Loucy (cell line): ENCODE measurements at regions not wholly inside any gene's neighbourhood (a gene's known extent, or its start where the extent isn't known, plus 50 kb on each side); places are given as distances from the start of the nearest gene placed in this dataset.

Experiments
- H2AFZ ChIP-seq: fragments of 200-600 bp; sonication (generic); 2 replicates; pipeline ENCODE4 v1.6.0; 2016; ENCODE audit warnings: antibody characterized with exemption, mild to moderate bottlenecking, low read length, moderate library complexity
- H3F3A ChIP-seq: fragments of 200-600 bp; 2 replicates; pipeline ENCODE4 v1.6.0; 2016; ENCODE audit warnings: antibody characterized with exemption, low read depth, mild to moderate bottlenecking
- H3K27me3 ChIP-seq: fragments of 200-600 bp; sonication (generic); 2 replicates; pipeline ENCODE4 v1.6.1; 2014; ENCODE audit warnings: low read length, mild to moderate bottlenecking; ENCODE audit not compliant: insufficient read depth, poor library complexity, severe bottlenecking
- H3K36me3 ChIP-seq: fragments of 200-600 bp; sonication (generic); 2 replicates; pipeline ENCODE4 v1.6.1; 2016; ENCODE audit warnings: low read length; ENCODE audit not compliant: insufficient read depth
- H3K4me1 ChIP-seq: fragments of 200-600 bp; sonication (generic); 2 replicates; pipeline ENCODE4 v1.5.1; 2014; ENCODE audit warnings: low read length, mild to moderate bottlenecking; ENCODE audit not compliant: insufficient read depth, poor library complexity, severe bottlenecking
- H3K4me2 ChIP-seq: fragments of 200-600 bp; sonication (generic); 2 replicates; pipeline ENCODE4 v1.6.0; 2014; ENCODE audit warnings: antibody characterized with exemption, low read length, low read depth, mild to moderate bottlenecking; ENCODE audit not compliant: poor library complexity, severe bottlenecking
- H3K4me3 ChIP-seq: fragments of 200-600 bp; sonication (generic); 2 replicates; pipeline ENCODE4 v1.5.1; 2014; ENCODE audit warnings: low read length, mild to moderate bottlenecking, mixed read lengths; ENCODE audit not compliant: poor library complexity, severe bottlenecking
- H3K79me2 ChIP-seq: fragments of 200-600 bp; sonication (generic); 2 replicates; pipeline ENCODE4 v1.6.1; 2014; ENCODE audit warnings: low read length; ENCODE audit not compliant: insufficient read depth
- H3K9ac ChIP-seq: fragments of 200-600 bp; sonication (generic); 2 replicates; pipeline ENCODE4 v1.6.0; 2014; ENCODE audit warnings: mild to moderate bottlenecking, low read depth, low read length, moderate library complexity; ENCODE audit not compliant: poor library complexity, severe bottlenecking
- H3K9me2 ChIP-seq: fragments of 200-600 bp; sonication (generic); replicated peaks from 2 replicates; pipeline ENCODE4 v1.6.1; 2016; ENCODE audit warnings: low read depth, low read length, mixed read lengths
- H3K9me3 ChIP-seq: fragments of 200-600 bp; sonication (generic); 2 replicates; pipeline ENCODE4 v1.6.1; 2014; ENCODE audit warnings: mild to moderate bottlenecking, antibody characterized with exemption, low read length, low read depth; ENCODE audit not compliant: insufficient read depth
- H4K20me1 ChIP-seq: fragments of 200-600 bp; sonication (generic); 2 replicates; pipeline ENCODE4 v1.6.0; 2014; ENCODE audit warnings: antibody characterized with exemption, low read length, mild to moderate bottlenecking; ENCODE audit not compliant: insufficient read depth, poor library complexity, severe bottlenecking
- CTCF ChIP-seq: fragments of 200-600 bp; sonication (generic); conservative IDR thresholded peaks from 2 replicates; pipeline ENCODE4 v1.5.1; 2014; ENCODE audit warnings: mild to moderate bottlenecking, antibody characterized with exemption, low read length
- EZH2phosphoT487 ChIP-seq: fragments of 200-600 bp; IDR thresholded peaks from 2 replicates; pipeline ENCODE4 v1.6.1; 2018; ENCODE audit warnings: antibody characterized with exemption, mild to moderate bottlenecking, moderate library complexity, borderline replicate concordance

GRCh38 chr11:116577956-116578355 is 194.8 kb downstream of the BUD13 start:
- no peaks in the 10 kb centered on the region for H3K79me2 ChIP-seq
- no peaks in the 10 kb centered on the region for H3K4me1 ChIP-seq
- no peaks in the 10 kb centered on the region for H3F3A ChIP-seq
- no peaks in the 10 kb centered on the region for H4K20me1 ChIP-seq
- H3K9me2 ChIP-seq, result no peaks in the 10 kb centered on the region
- TF ChIP-seq CTCF (no peak), EZH2phosphoT487 (no peak)
- H3K36me3 ChIP-seq, result no peaks in the 10 kb centered on the region
- no peaks in the 10 kb centered on the region for H3K9me3 ChIP-seq
- no peaks in the 10 kb centered on the region for H3K27me3 ChIP-seq
- H2AFZ ChIP-seq, result no peak overlapping the region
- H3K4me2 ChIP-seq, result no peak overlapping the region
- no peak overlapping the region for H3K4me3 ChIP-seq
- H3K9ac ChIP-seq, result no peak overlapping the region

- TF ChIP-seq CTCF, result no peak
- TF ChIP-seq EZH2phosphoT487, result no peak
- H3K27me3 ChIP-seq, result no peaks in the 10 kb centered on the region
- no peaks in the 10 kb centered on the region for H3K36me3 ChIP-seq
- no peak overlapping the region for H3K4me3 ChIP-seq
- H2AFZ ChIP-seq, result no peak overlapping the region
- H3F3A ChIP-seq, result no peaks in the 10 kb centered on the region
- no peaks in the 10 kb centered on the region for H3K9me3 ChIP-seq
- H3K9me2 ChIP-seq, result no peaks in the 10 kb centered on the region
- H4K20me1 ChIP-seq, result no peaks in the 10 kb centered on the region
- H3K4me2 ChIP-seq, result no peak overlapping the region
- H3K79me2 ChIP-seq, result no peaks in the 10 kb centered on the region
- no peak overlapping the region for H3K9ac ChIP-seq
- no peaks in the 10 kb centered on the region for H3K4me1 ChIP-seq
Measured at GRCh38 chr11:116577273-116577672, 195.5 kb downstream of the BUD13 start.

- no peaks in the 10 kb centered on the region for H3K9me2 ChIP-seq
- H4K20me1 ChIP-seq, result no peaks in the 10 kb centered on the region
- H3K4me2 ChIP-seq, result no peak overlapping the region
- no peaks in the 10 kb centered on the region for H3K27me3 ChIP-seq
- H3K9me3 ChIP-seq, result no peaks in the 10 kb centered on the region
- no peak overlapping the region for H3K9ac ChIP-seq
- H2AFZ ChIP-seq, result no peak overlapping the region
- no peaks in the 10 kb centered on the region for H3K79me2 ChIP-seq
- TF ChIP-seq EZH2phosphoT487, result no peak
- no peak for TF ChIP-seq CTCF
- no peaks in the 10 kb centered on the region for H3K36me3 ChIP-seq
- no peak overlapping the region for H3K4me3 ChIP-seq
- H3F3A ChIP-seq, result no peaks in the 10 kb centered on the region
- H3K4me1 ChIP-seq, result no peaks in the 10 kb centered on the region
Measured at GRCh38 chr11:116576526-116576925, 196.3 kb downstream of the BUD13 start.
